Stimulated activated naive CD8-positive, alpha-beta T cell treated with anti-CD3 and anti-CD28 coated beads, Interleukin-15, Interleukin-2, amounts not matched to agents 100 U/mL and 50 U/mL, for 24 hours (primary cell): ENCODE measurements at regions not wholly inside any gene's neighbourhood (a gene's known extent, or its start where the extent isn't known, plus 50 kb on each side); places are given as distances from the start of the nearest gene placed in this dataset.

ENCODE experiments used
- ATAC-seq: fragments of 150-1000 bp; cut with Tn5 transposase; one replicate; pipeline ENCODE4 v1.10.0; 2021
- DNase-seq: peaks from one replicate; pipeline ENCODE4 v3.0.0; 2021

GRCh38 chr14:29459969-29460560 is 467.6 kb downstream of the PRKD1 start:
- DNase-seq (no peak), ATAC-seq (no peak)

GRCh38 chr14:29461101-29461500 is 466.5 kb downstream of the PRKD1 start:
- DNase-seq = no peak

GRCh38 chr14:29461506-29461905 is 466.1 kb downstream of the PRKD1 start:
- DNase-seq (no peak), ATAC-seq (no peak)

More at GRCh38 chr14:29461101-29461500, 466.5 kb downstream of the PRKD1 start:
- ATAC-seq = no peak

GRCh38 chr14:29462321-29462720 is 465.3 kb downstream of the PRKD1 start:
- no peak for ATAC-seq
- DNase-seq = no peak

- ATAC-seq (no peak), DNase-seq (no peak)
These were observed 464.9 kb downstream of the PRKD1 start for GRCh38 chr14:29462772-29463171.

- ATAC-seq (no peak), DNase-seq (no peak)
These were observed 463.8 kb downstream of the PRKD1 start for GRCh38 chr14:29463727-29464395.

GRCh38 chr14:29465095-29465494 is 462.6 kb downstream of the PRKD1 start:
- DNase-seq (no peak), ATAC-seq (no peak)

GRCh38 chr14:29475641-29476040 is 452.0 kb downstream of the PRKD1 start:
- ATAC-seq = no peak
- DNase-seq = no peak

GRCh38 chr14:29486132-29486531 is 441.5 kb downstream of the PRKD1 start:
- DNase-seq = no peak
- no peak for ATAC-seq

GRCh38 chr14:29489911-29490425 is 437.7 kb downstream of the PRKD1 start:
- no peak for DNase-seq

GRCh38 chr14:29493849-29494248 is 433.8 kb downstream of the PRKD1 start:
- DNase-seq = no peak
- no peak for ATAC-seq

More at GRCh38 chr14:29489911-29490425, 437.7 kb downstream of the PRKD1 start:
- no peak for ATAC-seq

GRCh38 chr14:29494312-29494711 is 433.3 kb downstream of the PRKD1 start:
- DNase-seq = no peak
- ATAC-seq = no peak

- DNase-seq = no peak
- no peak for ATAC-seq
These were observed 423.7 kb downstream of the PRKD1 start for GRCh38 chr14:29503903-29504302.

- ATAC-seq = no peak
- no peak for DNase-seq
These were observed 409.3 kb downstream of the PRKD1 start for GRCh38 chr14:29518335-29518734.

GRCh38 chr14:29521526-29522137 is 406.0 kb downstream of the PRKD1 start:
- no peak for ATAC-seq

More at GRCh38 chr14:29521526-29522137, 406.0 kb downstream of the PRKD1 start:
- peak; percentile 4 for DNase-seq
